ENCODE measurements at regions not wholly inside any gene's neighbourhood (a gene's known extent, or its start where the extent isn't known, plus 50 kb on each side); places are given as distances from the start of the nearest gene placed in this dataset.

GRCh38 chr6:40258531-40258930, 324.3 kb upstream of the MOCS1 start:
- Histone ChIP-seq H3K9me3 (ENCODE audit: low read length) (no peaks in the 10 kb centered on the region), H3K9ac (ENCODE audit: insufficient read depth, low read depth, low read length) (no peak overlapping the region), H4K20me1 (ENCODE audit: insufficient read depth, low read length) (no peaks in the 10 kb centered on the region), H3K79me2 (ENCODE audit: insufficient read depth, low read length) (no peaks in the 10 kb centered on the region), H3K4me1 (ENCODE audit: insufficient read depth, low read length) (no peaks in the 10 kb centered on the region), H3K4me3 (replicated peaks in 1 of 3; ENCODE audit: insufficient read depth in 1 of 3, low read depth in 2 of 3, low read length in 3 of 3) (no peak overlapping the region), H3K4me2 (ENCODE audit: low read depth, low read length) (no peak overlapping the region), H3K27ac (ENCODE audit: extremely low read length, insufficient read depth, low read length) (no peak overlapping the region), H2AFZ (ENCODE audit: low read length) (no peak overlapping the region), H3K36me3 (replicated peaks in 1 of 2; ENCODE audit: control insufficient read depth in 1 of 2, insufficient read depth in 2 of 2, low read length in 2 of 2) (no peaks in the 10 kb centered on the region), H3K27me3 (ENCODE audit: control insufficient read depth in 1 of 2, insufficient read depth in 2 of 2, low read length in 2 of 2) (no peaks in the 10 kb centered on the region)
- intact Hi-C loops (cut with micrococcal nuclease; ENCODE audit: unreplicated experiment) (no loop called here), in situ Hi-C loops (cut with HindIII; ENCODE audit: extremely low pct_ligation_motif_present, low pct_unique_long_range_greater_than_20kb) (no loop called here)
- WGBS (ENCODE audit: low lambda C conversion rate) = 15% methylated on average over 5 of the region's 5 CpGs
- FAIRE-seq (no peak), DNase-seq (ENCODE audit: low spot score) (no peak), ATAC-seq (no peak)
- CTCF ChIA-PET (ENCODE audit: low intra/inter-chr PET ratio, low total read pairs) = no interaction called here
- POLR2A ChIA-PET = no interaction called here
- no TSS peak for BruUV-seq (replicated peaks)
- TF ChIP-seq MNT (IDR thresholded peaks at IDR 0.05) (peak; percentile 41; the same call in 1 of the 2 replicates), HDAC2 (CRISPR knock-in tag; IDR thresholded peaks at IDR 0.05) (no peak)

- no peak overlapping the region for H3K4me2 ChIP-seq (ENCODE audit: low read depth, low read length)
- no peak for DNase-seq (ENCODE audit: low spot score)
- H3K9ac ChIP-seq (ENCODE audit: insufficient read depth, low read depth, low read length) = no peak overlapping the region
- in situ Hi-C loops (cut with HindIII; ENCODE audit: extremely low pct_ligation_motif_present, low pct_unique_long_range_greater_than_20kb) = no loop called here
- H3K27ac ChIP-seq (ENCODE audit: extremely low read length, insufficient read depth, low read length) = no peak overlapping the region
- no peak overlapping the region for H2AFZ ChIP-seq (ENCODE audit: low read length)
- intact Hi-C loops (cut with micrococcal nuclease; ENCODE audit: unreplicated experiment) = no loop called here
- no peaks in the 10 kb centered on the region for H3K36me3 ChIP-seq (replicated peaks in 1 of 2; ENCODE audit: control insufficient read depth in 1 of 2, insufficient read depth in 2 of 2, low read length in 2 of 2)
- no peak for FAIRE-seq
- ChIA-PET POLR2A (no interaction called here), CTCF (ENCODE audit: low intra/inter-chr PET ratio, low total read pairs) (no interaction called here)
- no peaks in the 10 kb centered on the region for H4K20me1 ChIP-seq (ENCODE audit: insufficient read depth, low read length)
- 50% methylated on average over 1 of the region's 1 CpG for WGBS (ENCODE audit: low lambda C conversion rate)
- no TSS peak for BruUV-seq (replicated peaks)
- H3K27me3 ChIP-seq (ENCODE audit: control insufficient read depth in 1 of 2, insufficient read depth in 2 of 2, low read length in 2 of 2) = no peaks in the 10 kb centered on the region
- no peaks in the 10 kb centered on the region for H3K79me2 ChIP-seq (ENCODE audit: insufficient read depth, low read length)
- ATAC-seq = no peak
- H3K4me1 ChIP-seq (ENCODE audit: insufficient read depth, low read length) = no peaks in the 10 kb centered on the region
- H3K9me3 ChIP-seq (ENCODE audit: low read length) = no peaks in the 10 kb centered on the region
- no peak overlapping the region for H3K4me3 ChIP-seq (replicated peaks in 1 of 3; ENCODE audit: insufficient read depth in 1 of 3, low read depth in 2 of 3, low read length in 3 of 3)
- TF ChIP-seq PREB (CRISPR knock-in tag; IDR thresholded peaks at IDR 0.05) (no peak), NKX3-1 (CRISPR knock-in tag; IDR thresholded peaks at IDR 0.05) (no peak), PAWR (CRISPR knock-in tag; IDR thresholded peaks at IDR 0.05; ENCODE audit: borderline replicate concordance) (no peak), ZNF280D (CRISPR knock-in tag; IDR thresholded peaks at IDR 0.05) (no peak), DDIT3 (CRISPR knock-in tag; IDR thresholded peaks at IDR 0.05) (no peak), SRSF4 (IDR thresholded peaks at IDR 0.05; ENCODE audit: low read depth, low read length, poor library complexity, severe bottlenecking) (no peak), HOXD1 (CRISPR knock-in tag; IDR thresholded peaks at IDR 0.05) (no peak), ZNF280B (CRISPR knock-in tag; IDR thresholded peaks at IDR 0.05; ENCODE audit: borderline replicate concordance) (no peak), ZKSCAN5 (CRISPR knock-in tag; IDR thresholded peaks at IDR 0.05) (no peak), GATAD2A (CRISPR knock-in tag; IDR thresholded peaks at IDR 0.05) (no peak)
These were observed 322.6 kb upstream of the MOCS1 start for GRCh38 chr6:40256831-40257230.
